Mesodermal cell (in vitro differentiated cells): ENCODE measurements at regions not wholly inside any gene's neighbourhood (a gene's known extent, or its start where the extent isn't known, plus 50 kb on each side); places are given as distances from the start of the nearest gene placed in this dataset.

ENCODE experiments used
- H3K27ac ChIP-seq: 2 replicates; pipeline ENCODE4 v1.7.0; 2013; ENCODE audit warnings: mild to moderate bottlenecking, low read depth, low read length, moderate library complexity; ENCODE audit not compliant: severe bottlenecking
- H3K36me3 ChIP-seq: 2 replicates; pipeline ENCODE4 v1.7.1; 2013; ENCODE audit warnings: mild to moderate bottlenecking, low read length, moderate library complexity; ENCODE audit not compliant: control insufficient read depth, insufficient read depth
- H3K4me1 ChIP-seq: one replicate; pipeline ENCODE4 v1.7.1; 2013; ENCODE audit warnings: mild to moderate bottlenecking, low read length; ENCODE audit not compliant: insufficient read depth, control insufficient read depth, poor library complexity, severe bottlenecking
- H3K4me3 ChIP-seq: 2 replicates; pipeline ENCODE4 v1.7.0; 2013; ENCODE audit warnings: low read length, control low read depth, mild to moderate bottlenecking; ENCODE audit not compliant: insufficient read depth, poor library complexity, severe bottlenecking; ENCODE audit errors: extremely low read depth
- H3K9me3 ChIP-seq: 2 replicates; pipeline ENCODE4 v1.7.1; 2013; ENCODE audit warnings: mild to moderate bottlenecking, low read length, moderate library complexity; ENCODE audit not compliant: control insufficient read depth
- WGBS, 2 experiments: methylation state at CpG; one replicate each; pipeline ENCODE4 v1.1.5; 2013; ENCODE audit warnings: missing lambda C conversion rate in 2 of 2; ENCODE audit not compliant: insufficient coverage in 2 of 2; 5-methylcytosine and 5-hydroxymethylcytosine counted together

- no peaks in the 10 kb centered on the region for H3K4me1 ChIP-seq
- no peak overlapping the region for H3K4me3 ChIP-seq
- no peak overlapping the region for H3K27ac ChIP-seq
- no peaks in the 10 kb centered on the region for H3K36me3 ChIP-seq
- WGBS, 2 experiments: no CpG with 5 or more reads among the region's 1 CpG
- no peaks in the 10 kb centered on the region for H3K9me3 ChIP-seq
These were observed 193.2 kb upstream of the RFC3 start for GRCh38 chr13:33624740-33625139.

- Histone ChIP-seq H3K9me3 (no peaks in the 10 kb centered on the region), H3K4me1 (no peaks in the 10 kb centered on the region), H3K4me3 (no peak overlapping the region), H3K36me3 (no peaks in the 10 kb centered on the region), H3K27ac (no peak overlapping the region)
These were observed 191.5 kb upstream of the RFC3 start for GRCh38 chr13:33626407-33626806.

GRCh38 chr13:33628662-33629061 is 189.3 kb upstream of the RFC3 start:
- H3K27ac ChIP-seq: no peak overlapping the region
- no peaks in the 10 kb centered on the region for H3K4me1 ChIP-seq
- WGBS, 2 experiments: 95 to 97% methylated on average over 4 to 5 of the region's 6 CpGs
- H3K36me3 ChIP-seq: no peaks in the 10 kb centered on the region
- no peak overlapping the region for H3K4me3 ChIP-seq
- H3K9me3 ChIP-seq: no peaks in the 10 kb centered on the region

GRCh38 chr13:33629605-33630360 is 188.2 kb upstream of the RFC3 start:
- Histone ChIP-seq H3K9me3 (no peaks in the 10 kb centered on the region), H3K4me1 (peaks cover 7% of the 10 kb centered on the region), H3K36me3 (no peaks in the 10 kb centered on the region), H3K27ac (no peak overlapping the region), H3K4me3 (no peak overlapping the region)
- 67% methylated on average over 2 of the region's 4 CpGs for WGBS, 2 experiments

- 90 to 92% methylated on average over 2 of the region's 3 CpGs for WGBS, 2 experiments
- Histone ChIP-seq H3K4me1 (peaks cover 18% of the 10 kb centered on the region), H3K4me3 (no peak overlapping the region), H3K27ac (peak overlapping the region; percentile 82), H3K9me3 (no peaks in the 10 kb centered on the region), H3K36me3 (no peaks in the 10 kb centered on the region)
These were observed 184.0 kb upstream of the RFC3 start for GRCh38 chr13:33633701-33634545.

GRCh38 chr13:33634546-33634982 is 183.4 kb upstream of the RFC3 start:
- H3K27ac ChIP-seq: peak overlapping the region; percentile 82
- no peaks in the 10 kb centered on the region for H3K9me3 ChIP-seq
- peaks cover 18% of the 10 kb centered on the region for H3K4me1 ChIP-seq
- WGBS, 2 experiments: 80 to 95% methylated on average over 5 to 6 of the region's 8 CpGs
- no peak overlapping the region for H3K4me3 ChIP-seq
- H3K36me3 ChIP-seq: no peaks in the 10 kb centered on the region

GRCh38 chr13:33636243-33636642 is 181.7 kb upstream of the RFC3 start:
- 74 to 84% methylated on average over 3 to 4 of the region's 5 CpGs for WGBS, 2 experiments
- H3K36me3 ChIP-seq: no peaks in the 10 kb centered on the region
- H3K9me3 ChIP-seq: no peaks in the 10 kb centered on the region
- H3K4me1 ChIP-seq: peaks cover 21% of the 10 kb centered on the region
- no peak overlapping the region for H3K27ac ChIP-seq
- H3K4me3 ChIP-seq: no peak overlapping the region

- 75 to 100% methylated on average over 1 to 2 of the region's 3 CpGs for WGBS, 2 experiments
- no peak overlapping the region for H3K27ac ChIP-seq
- no peak overlapping the region for H3K4me3 ChIP-seq
These were observed 180.8 kb upstream of the RFC3 start for GRCh38 chr13:33636955-33637670.

GRCh38 chr13:33637978-33638743 is 179.8 kb upstream of the RFC3 start:
- no peak overlapping the region for H3K27ac ChIP-seq

More at GRCh38 chr13:33636955-33637670, 180.8 kb upstream of the RFC3 start:
- H3K36me3 ChIP-seq: no peaks in the 10 kb centered on the region
- H3K9me3 ChIP-seq: no peaks in the 10 kb centered on the region
- H3K4me1 ChIP-seq: peaks cover 28% of the 10 kb centered on the region

GRCh38 chr13:33639158-33639557 is 178.8 kb upstream of the RFC3 start:
- Histone ChIP-seq H3K9me3 (no peaks in the 10 kb centered on the region), H3K4me1 (peaks cover 45% of the 10 kb centered on the region), H3K4me3 (no peak overlapping the region), H3K36me3 (no peaks in the 10 kb centered on the region), H3K27ac (no peak overlapping the region)
- WGBS, 2 experiments: 68 to 100% methylated on average over 2 of the region's 3 CpGs

More at GRCh38 chr13:33637978-33638743, 179.8 kb upstream of the RFC3 start:
- Histone ChIP-seq H3K9me3 (no peaks in the 10 kb centered on the region), H3K4me1 (peaks cover 39% of the 10 kb centered on the region), H3K4me3 (no peak overlapping the region), H3K36me3 (no peaks in the 10 kb centered on the region)
- WGBS, 2 experiments: 83% methylated on average over 2 of the region's 3 CpGs; no CpG with 5 or more reads in 1 of the 2 experiments
